IMR-90 (cell line): ENCODE measurements at regions not wholly inside any gene's neighbourhood (a gene's known extent, or its start where the extent isn't known, plus 50 kb on each side); places are given as distances from the start of the nearest gene placed in this dataset.

ENCODE experiments used
- ATAC-seq: fragments of 200-7000 bp; cut with Tn5 transposase; 2 replicates; pipeline ENCODE4 v1.9.1; 2020; ENCODE audit warnings: low read depth, mild to moderate bottlenecking, moderate library complexity
- BruUV-seq: library from RNA; stranded (reverse); fragments of 400-500 nt; replicated peaks from 2 replicates; lab custom pipeline; 2021; lab: Mats Ljungman, UMichigan
- CTCF ChIA-PET: fragments of 300-600 bp; formaldehyde crosslinking; extraction: SDS; loops from one replicate; lab custom pipeline; 2021; ENCODE audit warnings: antibody characterized with exemption; lab: Yijun Ruan, JAX
- POLR2A ChIA-PET: fragments of 300-600 bp; sonication (Branson Sonifier 250); formaldehyde crosslinking; loops from one replicate; lab custom pipeline; 2022; ENCODE audit warnings: antibody characterized with exemption; ENCODE audit not compliant: unreplicated experiment; lab: Charles Lee
- DNase-seq: peaks from one replicate; pipeline ENCODE4 v3.0.0; 2013
- H2AFZ ChIP-seq: replicated peaks from 2 replicates; pipeline ENCODE3; 2013; ENCODE audit warnings: low read length, mild to moderate bottlenecking; ENCODE audit not compliant: poor library complexity
- H2AK5ac ChIP-seq: 2 replicates; pipeline ENCODE4 v1.6.1; 2013; ENCODE audit warnings: low read depth, low read length, inconsistent platforms
- H2AK9ac ChIP-seq: replicated peaks from 2 replicates; pipeline ENCODE3; 2013; ENCODE audit warnings: mild to moderate bottlenecking, low read depth, low read length, moderate library complexity; ENCODE audit not compliant: poor library complexity
- H2BK120ac ChIP-seq: 2 replicates; pipeline ENCODE4 v1.6.1; 2013; ENCODE audit warnings: low read depth, low read length, inconsistent platforms
- H2BK15ac ChIP-seq: 3 replicates; pipeline ENCODE4 v1.6.1; 2013; ENCODE audit warnings: low read depth, low read length, inconsistent platforms
- H2BK20ac ChIP-seq: 2 replicates; pipeline ENCODE4 v1.6.1; 2013; ENCODE audit warnings: low read depth, mild to moderate bottlenecking, inconsistent platforms, low read length, moderate library complexity
- H2BK5ac ChIP-seq: 2 replicates; pipeline ENCODE4 v1.6.1; 2013; ENCODE audit warnings: mild to moderate bottlenecking, low read depth, low read length, inconsistent platforms; ENCODE audit not compliant: poor library complexity, severe bottlenecking
- H3K14ac ChIP-seq: replicated peaks from 2 replicates; pipeline ENCODE4 v1.6.1; 2013; ENCODE audit warnings: low read depth, low read length, inconsistent platforms
- H3K18ac ChIP-seq: 2 replicates; pipeline ENCODE4 v1.6.1; 2013; ENCODE audit warnings: low read depth, low read length, control low read depth
- H3K23ac ChIP-seq: 2 replicates; pipeline ENCODE4 v1.6.1; 2013; ENCODE audit warnings: low read depth, low read length, inconsistent platforms
- H3K27ac ChIP-seq: 2 replicates; pipeline ENCODE4 v1.5.1; 2013; ENCODE audit warnings: mild to moderate bottlenecking, control low read depth, low read length; ENCODE audit not compliant: insufficient read depth
- H3K27me3 ChIP-seq: 2 replicates; pipeline ENCODE4 v1.6.1; 2013; ENCODE audit warnings: low read length; ENCODE audit not compliant: control insufficient read depth, insufficient read depth
- H3K36me3 ChIP-seq: 2 replicates; pipeline ENCODE4 v1.6.1; 2013; ENCODE audit warnings: low read length, mixed read lengths; ENCODE audit not compliant: control insufficient read depth, insufficient read depth
- H3K4ac ChIP-seq: 2 replicates; pipeline ENCODE4 v1.6.1; 2013; ENCODE audit warnings: low read depth, low read length, inconsistent platforms
- H3K4me1 ChIP-seq: 2 replicates; pipeline ENCODE4 v1.6.1; 2013; ENCODE audit warnings: low read length, mixed read lengths; ENCODE audit not compliant: control insufficient read depth, insufficient read depth
- H3K4me2 ChIP-seq: 2 replicates; pipeline ENCODE4 v1.6.1; 2013; ENCODE audit warnings: low read depth, mild to moderate bottlenecking, control low read depth, low read length, moderate library complexity
- H3K4me3 ChIP-seq: 2 replicates; pipeline ENCODE4 v1.5.1; 2013; ENCODE audit warnings: low read depth, mild to moderate bottlenecking, control low read depth, low read length, moderate library complexity; ENCODE audit not compliant: insufficient read depth
- H3K56ac ChIP-seq: 2 replicates; pipeline ENCODE4 v1.6.1; 2013; ENCODE audit warnings: low read length, inconsistent platforms; ENCODE audit not compliant: insufficient read depth; ENCODE audit errors: extremely low read depth
- H3K79me1 ChIP-seq, 2 experiments: 2 replicates each; pipeline ENCODE4 v1.6.1; 2013; ENCODE audit warnings: low read length in 2 of 2, inconsistent platforms in 1 of 2, low read depth in 1 of 2
- H3K9ac ChIP-seq: 2 replicates; pipeline ENCODE4 v1.6.1; 2013; ENCODE audit warnings: low read depth, low read length, control low read depth
- H3K9me1 ChIP-seq: 2 replicates; pipeline ENCODE4 v1.6.1; 2013; ENCODE audit warnings: low read length, inconsistent platforms; ENCODE audit not compliant: insufficient read depth
- H3K9me3 ChIP-seq: 2 replicates; pipeline ENCODE4 v1.6.1; 2013; ENCODE audit warnings: low read length; ENCODE audit not compliant: control insufficient read depth, insufficient read depth
- H4K20me1 ChIP-seq: 2 replicates; pipeline ENCODE4 v1.6.1; 2013; ENCODE audit warnings: low read length, inconsistent platforms; ENCODE audit not compliant: insufficient read depth
- H4K5ac ChIP-seq: 2 replicates; pipeline ENCODE4 v1.6.1; 2013; ENCODE audit warnings: mild to moderate bottlenecking, low read depth, low read length, control low read depth
- H4K8ac ChIP-seq, 2 experiments: 2 replicates each; pipeline ENCODE4 v1.6.1; 2013; ENCODE audit warnings: low read depth in 2 of 2, low read length in 2 of 2, control low read depth in 1 of 2, inconsistent platforms in 1 of 2
- H4K91ac ChIP-seq: 2 replicates; pipeline ENCODE4 v1.6.1; 2013; ENCODE audit warnings: low read depth, low read length, inconsistent platforms; ENCODE audit not compliant: insufficient read depth
- FOS ChIP-seq: fragments of 150-350 bp; IDR thresholded peaks from 2 replicates; pipeline ENCODE4 v1.6.1; 2016; ENCODE audit warnings: low read depth, low read length
- MAZ ChIP-seq: IDR thresholded peaks from 2 replicates; pipeline ENCODE4 v1.6.1; 2012; ENCODE audit warnings: low read depth, mild to moderate bottlenecking, low read length, improper control_type of control experiment, moderate library complexity, borderline replicate concordance
- SMC3 ChIP-seq: fragments of 150-350 bp; IDR thresholded peaks from 2 replicates; pipeline ENCODE4 v1.6.1; 2016; ENCODE audit warnings: low read depth, mild to moderate bottlenecking, antibody characterized with exemption, low read length, moderate library complexity
- WGBS, 2 experiments: methylation state at CpG; one replicate each; pipeline versions ENCODE4 v1.1.5 to v1.1.7; 2013; ENCODE audit warnings: missing lambda C conversion rate in 2 of 2; ENCODE audit not compliant: insufficient read length in 1 of 2; ENCODE audit errors: extremely low coverage in 2 of 2; 5-methylcytosine and 5-hydroxymethylcytosine counted together
- dilution Hi-C: fragments of 300-500 bp; cut with HindIII; formaldehyde crosslinking; loops from one replicate; pipeline ENCODE4 v1.14.3; 2018; ENCODE audit warnings: low sequenced_read_pairs; ENCODE audit not compliant: unreplicated experiment
- in situ Hi-C: fragments of 300-500 bp; cut with MboI; formaldehyde crosslinking; loops from 3 replicates; pipeline ENCODE4 v1.14.3; 2019; ENCODE audit warnings: low sequenced_read_pairs, inconsistent platforms, mixed read lengths
- intact Hi-C: fragments of 100-400 bp; cut with micrococcal nuclease; formaldehyde crosslinking; loops from 2 replicates; pipeline ENCODE4 v1.10.0; 2022

GRCh38 chr17:12388226-12388625, 277.5 kb upstream of the MYOCD start:
- Histone ChIP-seq H3K36me3 (no peaks in the 10 kb centered on the region), H2BK120ac (peak overlapping the region; percentile 64), H3K4ac (peak overlapping the region; percentile 64; the same call in 1 of the 2 replicates), H3K18ac (peak overlapping the region; percentile 53; the same call in 1 of the 2 replicates), H4K5ac (peak overlapping the region; percentile 6; the same call in 1 of the 2 replicates), H3K9me1 (no peaks in the 10 kb centered on the region), H3K27ac (no peak overlapping the region), H3K4me2 (no peak overlapping the region; the same call in 1 of the 2 replicates), H2BK5ac (peak overlapping the region; percentile 76), H3K79me1 (no peaks in the 10 kb centered on the region), H2BK20ac (peak overlapping the region; percentile 71), H3K27me3 (no peaks in the 10 kb centered on the region), H3K4me3 (no peak overlapping the region), H2AFZ (peak overlapping the region; percentile 38), H2AK9ac (no peak overlapping the region), H3K9me3 (no peaks in the 10 kb centered on the region), H3K14ac (0 out of 2 replicates have a peak overlapping the region, but pooled peaks have one; percentile 5), H3K56ac (no peak overlapping the region), H3K23ac (peak overlapping the region; percentile 13; the same call in 1 of the 2 replicates), H3K4me1 (peaks cover 2% of the 10 kb centered on the region; the same call in 1 of the 2 replicates), H4K8ac (peak overlapping the region in 1 of 2 experiments; percentile 74; a peak in 2 of 4 replicates), H2AK5ac (no peak overlapping the region), H4K91ac (no peak overlapping the region; the same call in 1 of the 2 replicates), H2BK15ac (0 out of 3 replicates have a peak overlapping the region, but pooled peaks have one; percentile 52), H4K20me1 (no peaks in the 10 kb centered on the region), H3K9ac (no peak overlapping the region)
- dilution Hi-C loops: no loop called here
- DNase-seq: peak; percentile 91
- CTCF ChIA-PET: no interaction called here
- in situ Hi-C loops: no loop called here
- ATAC-seq: peak; percentile 99
- no peak for TF ChIP-seq SMC3
- TF ChIP-seq MAZ: peak; percentile 17; the same call in 1 of the 2 replicates
- 0 out of 2 replicates have a peak, but pooled peaks have one; percentile 3 for TF ChIP-seq FOS
- intact Hi-C loops: no loop called here
- POLR2A ChIA-PET: no interaction called here
- WGBS, 2 experiments: 44% methylated on average over 3 of the region's 3 CpGs; no CpG with 5 or more reads in 1 of the 2 experiments
- BruUV-seq: no TSS peak
